Bronchial epithelial cell (primary cell): ENCODE measurements at regions not wholly inside any gene's neighbourhood (a gene's known extent, or its start where the extent isn't known, plus 50 kb on each side); places are given as distances from the start of the nearest gene placed in this dataset.

Experiments used
- DNase-seq: peaks from one replicate; pipeline ENCODE4 v3.0.0-alpha.2; 2010; ENCODE audit warnings: low read depth
- FAIRE-seq: peaks from 2 replicates; lab custom pipeline; 2011; peaks lifted over from hg19 to GRCh38; lab: Jason Lieb, UNC
- H3K27me3 ChIP-seq: 2 replicates; pipeline ENCODE4 v1.5.1; 2011; ENCODE audit warnings: low read length; ENCODE audit not compliant: control insufficient read depth, insufficient read depth
- H3K36me3 ChIP-seq: 2 replicates; pipeline ENCODE4 v1.5.1; 2011; ENCODE audit warnings: low read length; ENCODE audit not compliant: control insufficient read depth, insufficient read depth
- H3K4me3 ChIP-seq: 2 replicates; pipeline ENCODE4 v1.5.1; 2011; ENCODE audit warnings: mild to moderate bottlenecking, low read depth, low read length, control low read depth
- TF ChIP-seq, protein P1 (sequence below): IDR thresholded peaks from 2 replicates; pipeline ENCODE4 v1.5.1; 2011; ENCODE audit warnings: mild to moderate bottlenecking, moderate library complexity, low read length, control low read depth, inconsistent platforms; ENCODE audit not compliant: insufficient read depth, severe bottlenecking

DNA sequence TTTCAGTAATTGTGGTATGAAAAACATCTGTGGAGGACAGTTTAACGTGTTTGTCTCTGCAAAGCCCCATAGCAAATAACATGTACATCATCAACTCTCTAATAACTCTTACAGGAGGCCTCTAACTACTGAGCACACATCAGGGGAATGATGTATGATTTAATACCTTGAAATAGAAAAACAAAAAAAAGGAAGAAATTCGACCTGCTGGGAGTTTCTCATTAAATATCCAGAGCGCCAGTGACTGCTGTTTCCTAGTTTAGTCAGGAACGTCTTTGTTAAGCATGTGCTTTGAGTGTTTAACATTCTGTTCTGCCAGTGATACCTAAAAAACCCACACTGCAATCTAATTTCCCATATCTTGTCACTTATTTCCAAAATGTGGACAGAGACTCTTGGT lies 235.4 kb downstream of the PCDH20 start:
- Histone ChIP-seq H3K27me3 (no peaks in the 10 kb centered on the region), H3K4me3 (no peak overlapping the region), H3K36me3 (no peaks in the 10 kb centered on the region)
- DNase-seq (no peak), FAIRE-seq (no peak)
- TF ChIP-seq, protein P1, sequence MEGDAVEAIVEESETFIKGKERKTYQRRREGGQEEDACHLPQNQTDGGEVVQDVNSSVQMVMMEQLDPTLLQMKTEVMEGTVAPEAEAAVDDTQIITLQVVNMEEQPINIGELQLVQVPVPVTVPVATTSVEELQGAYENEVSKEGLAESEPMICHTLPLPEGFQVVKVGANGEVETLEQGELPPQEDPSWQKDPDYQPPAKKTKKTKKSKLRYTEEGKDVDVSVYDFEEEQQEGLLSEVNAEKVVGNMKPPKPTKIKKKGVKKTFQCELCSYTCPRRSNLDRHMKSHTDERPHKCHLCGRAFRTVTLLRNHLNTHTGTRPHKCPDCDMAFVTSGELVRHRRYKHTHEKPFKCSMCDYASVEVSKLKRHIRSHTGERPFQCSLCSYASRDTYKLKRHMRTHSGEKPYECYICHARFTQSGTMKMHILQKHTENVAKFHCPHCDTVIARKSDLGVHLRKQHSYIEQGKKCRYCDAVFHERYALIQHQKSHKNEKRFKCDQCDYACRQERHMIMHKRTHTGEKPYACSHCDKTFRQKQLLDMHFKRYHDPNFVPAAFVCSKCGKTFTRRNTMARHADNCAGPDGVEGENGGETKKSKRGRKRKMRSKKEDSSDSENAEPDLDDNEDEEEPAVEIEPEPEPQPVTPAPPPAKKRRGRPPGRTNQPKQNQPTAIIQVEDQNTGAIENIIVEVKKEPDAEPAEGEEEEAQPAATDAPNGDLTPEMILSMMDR: no peak

DNA sequence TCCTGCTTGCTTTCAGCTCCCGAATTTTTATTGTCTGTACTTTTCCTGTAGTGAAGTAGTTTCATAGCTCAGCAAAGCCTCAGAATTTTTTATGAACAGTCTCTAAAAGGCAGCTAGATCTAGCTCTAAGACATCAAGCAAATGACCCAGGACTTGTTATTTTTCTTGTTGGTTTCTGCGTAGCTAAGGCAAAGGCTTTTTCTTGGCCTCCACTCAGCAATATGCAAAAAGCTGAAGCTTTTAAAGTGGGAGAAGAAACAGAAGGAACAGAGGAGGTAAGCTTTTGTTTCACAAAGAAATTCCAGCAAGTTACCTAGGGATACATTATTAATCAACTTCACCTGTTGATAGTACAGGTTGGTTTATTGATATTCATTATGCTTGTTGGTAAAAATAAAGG lies 235.9 kb downstream of the PCDH20 start:
- Histone ChIP-seq H3K4me3 (no peak overlapping the region), H3K36me3 (no peaks in the 10 kb centered on the region), H3K27me3 (no peaks in the 10 kb centered on the region)
- TF ChIP-seq, protein P1: no peak
- DNase-seq (no peak), FAIRE-seq (no peak)

DNA sequence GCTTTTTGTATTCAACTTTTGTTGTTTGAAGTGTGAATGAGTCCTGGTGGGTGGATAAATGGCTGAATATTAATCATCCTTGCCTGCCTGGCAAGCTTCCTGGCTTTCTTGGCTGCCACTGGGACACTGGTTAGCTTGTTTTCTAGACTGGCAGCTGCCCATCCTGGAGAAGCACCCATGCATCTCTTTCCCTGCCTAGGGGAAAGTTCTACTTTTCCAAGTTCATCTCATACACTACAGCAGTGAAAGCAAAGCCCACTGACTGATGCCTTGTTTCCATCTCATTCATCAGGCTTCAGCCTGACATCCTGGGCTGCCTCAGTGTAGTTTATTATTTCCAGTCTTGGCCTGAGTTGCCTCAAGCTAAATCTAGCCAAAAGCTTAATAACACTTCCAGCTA lies 244.8 kb downstream of the PCDH20 start:
- DNase-seq (peak; percentile 23), FAIRE-seq (no peak)
- TF ChIP-seq, protein P1: no peak
- H3K27me3 ChIP-seq: no peaks in the 10 kb centered on the region
- no peaks in the 10 kb centered on the region for H3K36me3 ChIP-seq
- H3K4me3 ChIP-seq: no peak overlapping the region

DNA sequence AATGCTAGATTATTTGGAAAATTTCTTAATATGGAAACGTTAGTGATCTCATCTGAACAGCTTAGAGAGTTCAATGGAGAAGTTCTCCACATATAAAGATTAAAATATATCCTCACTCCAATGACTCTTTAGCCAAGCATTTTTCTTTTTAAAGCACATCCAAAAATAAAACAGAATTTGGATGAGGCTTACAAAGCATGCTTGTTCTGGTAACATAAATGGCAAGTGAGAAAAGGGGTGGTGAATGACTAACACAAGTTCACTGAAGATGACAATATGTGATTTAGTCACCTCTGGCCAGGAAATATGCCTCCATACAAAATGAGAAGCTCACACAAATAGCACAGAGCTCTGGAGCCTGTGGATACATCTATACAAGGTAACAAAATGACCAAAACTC lies 253.0 kb downstream of the PCDH20 start:
- TF ChIP-seq, protein P1: no peak
- no peak overlapping the region for H3K4me3 ChIP-seq
- DNase-seq (peak; percentile 39), FAIRE-seq (no peak)
- H3K36me3 ChIP-seq: no peaks in the 10 kb centered on the region
- H3K27me3 ChIP-seq: no peaks in the 10 kb centered on the region

DNA sequence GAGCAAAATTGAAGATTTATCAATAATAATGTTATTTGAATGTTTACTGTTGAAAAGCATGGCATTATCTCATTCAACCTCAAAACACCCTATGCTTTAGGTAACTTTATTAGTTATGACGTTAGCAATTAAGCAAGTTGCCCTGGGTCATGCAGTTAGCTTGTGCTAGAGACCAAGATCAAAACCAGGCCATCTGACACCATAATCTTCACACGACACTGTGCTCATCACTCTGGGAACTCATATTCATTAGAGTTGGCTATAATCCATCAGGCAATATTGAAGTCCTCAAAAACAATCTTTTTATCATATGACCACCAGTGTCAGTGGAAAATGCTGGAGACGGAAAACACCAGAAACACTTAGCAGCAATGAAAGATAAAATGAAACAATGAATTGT lies 253.5 kb downstream of the PCDH20 start:
- TF ChIP-seq, protein P1: no peak
- no peaks in the 10 kb centered on the region for H3K36me3 ChIP-seq
- FAIRE-seq (no peak), DNase-seq (no peak)
- no peak overlapping the region for H3K4me3 ChIP-seq
- no peaks in the 10 kb centered on the region for H3K27me3 ChIP-seq

DNA sequence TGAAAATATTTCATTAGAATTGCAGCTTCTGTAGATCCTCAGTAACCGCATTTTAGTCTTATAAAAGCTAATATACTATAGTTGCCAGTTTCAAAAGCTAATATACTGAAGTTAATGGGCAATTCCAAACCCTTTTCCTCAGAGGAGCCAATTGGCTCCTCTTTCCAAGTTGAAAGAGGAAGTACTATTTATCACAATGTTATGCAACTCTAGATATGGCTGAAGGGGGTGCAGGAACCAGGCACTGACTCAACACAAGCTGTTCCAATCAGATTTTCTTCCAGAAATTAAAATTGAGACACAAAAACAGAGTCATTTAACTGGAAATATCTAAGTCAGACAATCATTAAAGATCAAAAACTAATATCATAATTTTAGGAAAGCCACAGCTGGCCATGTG lies 258.9 kb downstream of the PCDH20 start:
- Histone ChIP-seq H3K4me3 (no peak overlapping the region), H3K27me3 (no peaks in the 10 kb centered on the region), H3K36me3 (no peaks in the 10 kb centered on the region)
- DNase-seq (no peak), FAIRE-seq (no peak)
- TF ChIP-seq, protein P1: no peak
